ENCODE measurements at regions not wholly inside any gene's neighbourhood (a gene's known extent, or its start where the extent isn't known, plus 50 kb on each side); places are given as distances from the start of the nearest gene placed in this dataset.

DNA sequence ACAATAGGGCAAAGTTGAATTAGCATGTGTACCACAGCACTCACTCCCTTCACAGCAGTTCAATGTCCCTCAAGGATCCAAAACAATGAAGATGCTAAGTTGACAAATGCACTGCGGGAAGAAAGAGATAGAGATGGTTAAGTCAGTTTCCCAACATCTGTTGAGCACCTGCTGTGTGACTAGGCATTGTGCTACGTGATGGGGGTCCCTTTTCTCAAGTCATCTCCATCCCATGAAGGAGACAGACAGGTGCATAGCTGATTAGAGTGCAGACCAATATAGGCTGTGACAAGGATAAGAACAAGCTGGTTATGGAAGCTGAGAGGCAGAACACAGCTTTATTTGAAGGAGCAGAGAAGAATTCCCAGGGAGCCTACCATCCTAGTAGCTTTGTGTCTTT lies 114.2 kb downstream of the HAPSTR1 start:
- H3K36me3 ChIP-seq (ENCODE audit: control insufficient read depth, insufficient read depth, low read length): no peaks in the 10 kb centered on the region
- WGBS, 2 experiments: 40 to 45% methylated on average over 2 of the region's 2 CpGs
- no peak overlapping the region for H3K4me3 ChIP-seq (ENCODE audit: insufficient read depth, low read depth, low read length)
- no peaks in the 10 kb centered on the region for H3K27me3 ChIP-seq (ENCODE audit: control insufficient read depth, insufficient read depth, low read length, poor library complexity, severe bottlenecking)
- no peaks in the 10 kb centered on the region for H3K9me3 ChIP-seq (ENCODE audit: control insufficient read depth, low read length)
- H3K27ac ChIP-seq (ENCODE audit: insufficient read depth, low read depth, low read length, poor library complexity, severe bottlenecking): no peak overlapping the region
- H3K4me1 ChIP-seq (ENCODE audit: control insufficient read depth, insufficient read depth, low read length): no peaks in the 10 kb centered on the region

DNA sequence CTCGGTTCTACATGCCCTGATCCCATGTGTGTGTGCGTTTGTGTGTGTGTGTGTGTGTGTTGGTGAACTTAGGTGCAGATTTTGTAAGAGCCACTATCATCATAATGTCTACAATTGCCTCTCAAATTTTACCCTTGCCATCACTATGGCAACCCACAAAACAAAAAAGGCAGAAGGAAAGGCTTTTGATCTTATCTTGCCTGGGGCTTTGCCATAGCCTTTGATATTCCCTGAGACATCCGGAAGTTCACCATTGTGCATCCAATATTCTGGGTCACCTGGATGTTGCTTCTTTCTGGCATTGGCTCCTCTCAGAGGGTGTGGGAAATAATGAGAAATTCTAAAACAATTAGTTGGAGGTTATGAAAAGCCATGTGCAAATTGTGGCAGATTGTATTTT lies 114.7 kb downstream of the HAPSTR1 start:
- WGBS, 2 experiments: 79 to 98% methylated on average over 2 of the region's 3 CpGs
- Histone ChIP-seq H3K27me3 (ENCODE audit: control insufficient read depth, insufficient read depth, low read length, poor library complexity, severe bottlenecking) (no peaks in the 10 kb centered on the region), H3K4me3 (ENCODE audit: insufficient read depth, low read depth, low read length) (no peak overlapping the region), H3K27ac (ENCODE audit: insufficient read depth, low read depth, low read length, poor library complexity, severe bottlenecking) (no peak overlapping the region), H3K9me3 (ENCODE audit: control insufficient read depth, low read length) (no peaks in the 10 kb centered on the region), H3K36me3 (ENCODE audit: control insufficient read depth, insufficient read depth, low read length) (no peaks in the 10 kb centered on the region), H3K4me1 (ENCODE audit: control insufficient read depth, insufficient read depth, low read length) (no peaks in the 10 kb centered on the region)

DNA sequence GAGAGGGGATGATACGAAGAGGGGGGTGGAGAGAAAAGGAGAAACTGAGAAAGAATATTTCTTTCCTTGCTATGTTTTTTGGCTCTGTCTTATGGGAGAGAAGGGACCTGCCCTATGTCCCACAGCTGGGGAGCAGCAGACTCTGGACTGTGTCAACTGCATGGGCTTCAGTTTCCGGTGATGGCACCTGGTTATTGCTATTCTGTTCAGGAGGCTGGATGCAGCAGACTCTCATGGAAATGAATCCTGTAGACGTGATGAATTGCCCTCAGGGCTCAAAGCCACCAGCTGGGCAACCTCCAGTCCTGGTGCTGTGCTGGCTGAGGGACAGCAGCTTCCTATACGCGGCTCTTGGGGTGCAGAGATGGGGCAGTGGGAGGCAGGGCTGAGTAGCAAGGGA lies 121.2 kb downstream of the HAPSTR1 start:
- 81 to 84% methylated on average over 5 of the region's 5 CpGs for WGBS, 2 experiments
- H3K36me3 ChIP-seq (ENCODE audit: control insufficient read depth, insufficient read depth, low read length): no peaks in the 10 kb centered on the region
- no peaks in the 10 kb centered on the region for H3K9me3 ChIP-seq (ENCODE audit: control insufficient read depth, low read length)
- H3K4me1 ChIP-seq (ENCODE audit: control insufficient read depth, insufficient read depth, low read length): no peaks in the 10 kb centered on the region
- no peak overlapping the region for H3K4me3 ChIP-seq (ENCODE audit: insufficient read depth, low read depth, low read length)
- no peaks in the 10 kb centered on the region for H3K27me3 ChIP-seq (ENCODE audit: control insufficient read depth, insufficient read depth, low read length, poor library complexity, severe bottlenecking)
- H3K27ac ChIP-seq (ENCODE audit: insufficient read depth, low read depth, low read length, poor library complexity, severe bottlenecking): no peak overlapping the region

DNA sequence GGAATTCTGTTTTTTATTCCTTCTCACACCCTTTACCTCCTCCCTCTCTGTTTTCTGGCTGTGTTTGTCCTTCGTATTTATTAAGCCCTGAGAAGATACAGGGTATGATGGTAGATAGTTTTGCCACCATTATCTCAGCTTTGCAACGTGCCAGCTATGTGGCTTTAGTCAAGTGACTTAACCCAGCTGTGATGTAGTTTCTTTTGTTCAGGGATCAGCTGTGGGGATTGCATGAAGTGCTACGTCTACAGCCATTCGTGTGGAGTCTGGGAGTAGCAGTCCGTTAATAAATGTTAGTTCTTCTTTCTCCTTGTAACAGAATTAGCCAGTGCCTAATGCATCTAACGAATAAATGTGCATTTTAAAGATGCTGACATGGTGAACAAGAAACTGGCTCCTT lies 128.4 kb downstream of the HAPSTR1 start:
- WGBS, 2 experiments: 35 to 43% methylated on average over 6 of the region's 6 CpGs

DNA sequence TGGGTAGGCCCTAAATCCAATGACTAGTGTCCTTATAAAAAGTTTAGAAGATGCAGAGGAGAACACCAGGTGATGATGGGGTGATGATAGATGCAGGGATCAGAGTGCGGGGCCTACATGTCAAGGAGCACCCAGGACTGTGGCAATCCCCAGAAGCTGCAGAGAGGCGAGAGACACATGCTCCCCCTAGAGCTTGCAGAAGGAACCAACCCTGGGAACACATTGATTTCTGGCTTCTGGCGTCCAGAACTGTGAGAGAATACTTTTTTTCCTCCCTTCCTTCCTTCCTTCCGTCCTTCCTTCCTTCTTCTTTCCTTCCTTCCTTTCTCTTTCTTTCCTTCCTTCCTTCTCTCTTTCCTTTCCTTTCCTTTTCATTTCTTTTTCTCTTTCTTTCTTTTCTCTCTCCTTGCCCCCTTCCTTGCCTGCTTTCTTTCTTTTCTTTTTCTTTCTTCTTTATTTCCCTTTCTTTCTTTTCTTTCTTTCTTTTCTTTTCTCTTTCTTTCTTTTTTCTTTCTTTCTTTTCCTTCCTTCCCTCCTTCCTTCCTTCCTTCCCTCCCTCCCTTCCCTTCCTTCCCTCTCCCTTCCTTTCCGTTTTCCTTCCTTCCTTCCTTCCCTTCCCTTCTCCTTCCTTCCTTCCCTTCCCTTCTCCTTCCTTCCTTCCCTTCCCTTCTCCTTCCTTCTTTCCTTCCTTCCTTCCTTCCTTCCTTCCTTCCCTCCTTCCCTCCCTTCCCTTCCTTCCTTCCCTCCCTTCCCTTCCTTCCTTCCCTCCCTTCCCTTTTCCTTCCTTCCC lies 134.3 kb downstream of the HAPSTR1 start:
- H3K9me3 ChIP-seq (ENCODE audit: control insufficient read depth, low read length): no peaks in the 10 kb centered on the region
- H3K4me3 ChIP-seq (ENCODE audit: insufficient read depth, low read depth, low read length): no peak overlapping the region
- 44 to 49% methylated on average over 5 of the region's 5 CpGs for WGBS, 2 experiments
- no peak overlapping the region for H3K27ac ChIP-seq (ENCODE audit: insufficient read depth, low read depth, low read length, poor library complexity, severe bottlenecking)
- no peaks in the 10 kb centered on the region for H3K4me1 ChIP-seq (ENCODE audit: control insufficient read depth, insufficient read depth, low read length)
- H3K36me3 ChIP-seq (ENCODE audit: control insufficient read depth, insufficient read depth, low read length): no peaks in the 10 kb centered on the region
- no peaks in the 10 kb centered on the region for H3K27me3 ChIP-seq (ENCODE audit: control insufficient read depth, insufficient read depth, low read length, poor library complexity, severe bottlenecking)

More for the DNA sequence above, 128.4 kb downstream of the HAPSTR1 start:
- H3K27me3 ChIP-seq (ENCODE audit: control insufficient read depth, insufficient read depth, low read length, poor library complexity, severe bottlenecking): no peaks in the 10 kb centered on the region
- H3K27ac ChIP-seq (ENCODE audit: insufficient read depth, low read depth, low read length, poor library complexity, severe bottlenecking): peak overlapping the region; percentile 31
- H3K36me3 ChIP-seq (ENCODE audit: control insufficient read depth, insufficient read depth, low read length): no peaks in the 10 kb centered on the region
- H3K4me1 ChIP-seq (ENCODE audit: control insufficient read depth, insufficient read depth, low read length): peaks cover 12% of the 10 kb centered on the region
- H3K4me3 ChIP-seq (ENCODE audit: insufficient read depth, low read depth, low read length): no peak overlapping the region
- H3K9me3 ChIP-seq (ENCODE audit: control insufficient read depth, low read length): no peaks in the 10 kb centered on the region

DNA sequence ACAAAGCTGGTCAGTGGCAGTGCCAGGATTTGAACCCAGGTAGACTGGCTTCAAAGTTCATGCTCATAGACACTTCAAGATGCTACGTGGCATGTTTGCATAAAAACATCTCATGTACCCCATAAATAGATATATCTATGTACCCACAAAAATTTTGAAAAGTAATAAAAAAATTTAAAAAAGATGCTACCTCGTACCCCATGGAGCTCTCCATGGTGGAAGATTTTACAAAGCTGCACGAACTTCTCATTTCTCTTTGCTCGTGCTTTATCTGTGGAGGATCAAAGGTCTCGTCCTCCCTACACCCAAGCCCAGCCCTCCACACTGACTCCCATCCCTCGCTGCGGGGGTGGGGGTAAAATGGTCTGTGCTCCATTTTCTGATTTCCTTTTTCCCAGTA lies 135.5 kb downstream of the HAPSTR1 start:
- Histone ChIP-seq H3K27me3 (ENCODE audit: control insufficient read depth, insufficient read depth, low read length, poor library complexity, severe bottlenecking) (peaks cover 3% of the 10 kb centered on the region), H3K27ac (ENCODE audit: insufficient read depth, low read depth, low read length, poor library complexity, severe bottlenecking) (no peak overlapping the region), H3K4me1 (ENCODE audit: control insufficient read depth, insufficient read depth, low read length) (peaks cover under 1% of the 10 kb centered on the region), H3K4me3 (ENCODE audit: insufficient read depth, low read depth, low read length) (no peak overlapping the region), H3K9me3 (ENCODE audit: control insufficient read depth, low read length) (no peaks in the 10 kb centered on the region), H3K36me3 (ENCODE audit: control insufficient read depth, insufficient read depth, low read length) (no peaks in the 10 kb centered on the region)
- WGBS, 2 experiments: 88 to 89% methylated on average over 7 of the region's 7 CpGs

DNA sequence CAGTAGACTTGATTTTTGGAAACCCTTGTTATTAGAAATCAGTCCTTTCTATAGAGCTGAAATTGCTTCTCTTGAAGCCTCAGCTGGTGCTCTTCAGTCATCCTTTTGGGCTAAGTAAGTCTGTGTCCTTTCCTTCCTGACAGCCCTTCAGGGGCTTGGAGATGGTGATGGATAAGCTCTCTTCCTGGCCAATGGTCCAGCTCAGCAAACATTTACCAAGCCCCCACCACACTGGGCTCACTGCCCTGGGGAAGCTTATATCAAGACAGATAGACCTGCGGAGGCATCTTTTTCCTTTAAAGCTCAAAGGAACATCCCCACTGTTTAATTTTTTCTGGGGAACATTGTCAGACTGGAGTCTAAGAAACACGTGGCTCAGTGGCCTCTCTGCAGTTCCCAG lies 139.6 kb downstream of the HAPSTR1 start:
- WGBS, 2 experiments: 60 to 70% methylated on average over 2 of the region's 2 CpGs
- Histone ChIP-seq H3K4me1 (ENCODE audit: control insufficient read depth, insufficient read depth, low read length) (peaks cover 8% of the 10 kb centered on the region), H3K27me3 (ENCODE audit: control insufficient read depth, insufficient read depth, low read length, poor library complexity, severe bottlenecking) (peaks cover 3% of the 10 kb centered on the region), H3K4me3 (ENCODE audit: insufficient read depth, low read depth, low read length) (no peak overlapping the region), H3K27ac (ENCODE audit: insufficient read depth, low read depth, low read length, poor library complexity, severe bottlenecking) (no peak overlapping the region), H3K36me3 (ENCODE audit: control insufficient read depth, insufficient read depth, low read length) (no peaks in the 10 kb centered on the region), H3K9me3 (ENCODE audit: control insufficient read depth, low read length) (no peaks in the 10 kb centered on the region)

DNA sequence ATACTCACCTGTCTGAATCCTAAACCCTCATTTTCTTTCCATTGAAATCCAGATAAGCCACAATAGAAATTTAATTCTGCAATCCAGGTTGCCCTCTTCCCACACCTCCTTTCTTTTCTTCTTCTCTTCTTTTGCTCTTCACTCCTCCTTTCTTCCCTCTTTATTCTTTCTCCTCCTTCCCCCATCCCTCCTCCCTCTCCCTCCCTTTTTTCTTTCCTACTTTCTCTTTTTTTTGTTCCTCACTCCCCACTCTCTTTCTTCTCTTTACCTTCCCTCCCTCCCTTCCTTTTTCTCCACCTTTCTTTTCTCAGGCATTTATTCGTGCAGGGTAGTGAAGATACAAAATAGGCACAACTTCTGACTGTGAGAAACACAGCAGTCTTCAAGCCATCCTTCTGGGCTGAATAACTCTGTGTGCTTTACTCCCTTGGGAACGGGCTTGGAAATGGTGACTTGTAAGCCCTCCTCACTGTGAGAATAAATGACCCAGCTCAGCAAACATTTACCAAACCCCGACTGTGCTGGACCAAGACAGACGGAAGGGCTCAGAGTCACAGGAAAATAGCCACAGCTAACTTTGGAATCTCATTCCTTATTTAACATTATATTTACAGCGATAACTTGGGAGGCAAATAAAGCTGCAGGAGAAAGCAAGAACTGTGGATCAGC lies 140.8 kb downstream of the HAPSTR1 start:
- WGBS, 2 experiments: 18 to 22% methylated on average over 5 of the region's 5 CpGs
- H3K9me3 ChIP-seq (ENCODE audit: control insufficient read depth, low read length): no peaks in the 10 kb centered on the region
- peaks cover 3% of the 10 kb centered on the region for H3K27me3 ChIP-seq (ENCODE audit: control insufficient read depth, insufficient read depth, low read length, poor library complexity, severe bottlenecking)
- H3K36me3 ChIP-seq (ENCODE audit: control insufficient read depth, insufficient read depth, low read length): no peaks in the 10 kb centered on the region
- no peak overlapping the region for H3K27ac ChIP-seq (ENCODE audit: insufficient read depth, low read depth, low read length, poor library complexity, severe bottlenecking)
- H3K4me1 ChIP-seq (ENCODE audit: control insufficient read depth, insufficient read depth, low read length): peaks cover 8% of the 10 kb centered on the region
- no peak overlapping the region for H3K4me3 ChIP-seq (ENCODE audit: insufficient read depth, low read depth, low read length)

DNA sequence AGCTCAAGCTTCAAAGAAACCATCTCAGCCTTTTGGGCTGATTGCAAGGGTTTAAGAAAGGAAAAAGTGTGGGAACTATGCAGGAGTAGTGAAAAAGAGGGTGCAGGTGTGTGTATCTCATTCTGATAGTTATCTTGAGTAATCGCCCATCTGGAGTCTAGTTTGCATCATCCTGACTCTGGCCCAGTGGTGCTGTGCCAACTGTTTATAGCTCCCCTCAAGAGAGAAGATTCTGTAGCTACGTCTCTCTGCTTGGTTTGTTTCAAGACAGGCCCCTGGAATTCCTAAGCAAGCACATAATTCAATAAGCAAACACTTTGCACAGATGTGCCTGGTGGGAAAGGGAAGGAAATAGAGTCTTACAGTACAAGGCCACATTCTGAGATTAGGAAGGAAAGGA lies 144.4 kb downstream of the HAPSTR1 start:
- H3K27ac ChIP-seq (ENCODE audit: insufficient read depth, low read depth, low read length, poor library complexity, severe bottlenecking): no peak overlapping the region
- 88 to 94% methylated on average over 2 of the region's 2 CpGs for WGBS, 2 experiments
- H3K27me3 ChIP-seq (ENCODE audit: control insufficient read depth, insufficient read depth, low read length, poor library complexity, severe bottlenecking): peaks cover 3% of the 10 kb centered on the region
- no peaks in the 10 kb centered on the region for H3K36me3 ChIP-seq (ENCODE audit: control insufficient read depth, insufficient read depth, low read length)
- H3K9me3 ChIP-seq (ENCODE audit: control insufficient read depth, low read length): no peaks in the 10 kb centered on the region
- no peak overlapping the region for H3K4me3 ChIP-seq (ENCODE audit: insufficient read depth, low read depth, low read length)
- peaks cover 8% of the 10 kb centered on the region for H3K4me1 ChIP-seq (ENCODE audit: control insufficient read depth, insufficient read depth, low read length)

DNA sequence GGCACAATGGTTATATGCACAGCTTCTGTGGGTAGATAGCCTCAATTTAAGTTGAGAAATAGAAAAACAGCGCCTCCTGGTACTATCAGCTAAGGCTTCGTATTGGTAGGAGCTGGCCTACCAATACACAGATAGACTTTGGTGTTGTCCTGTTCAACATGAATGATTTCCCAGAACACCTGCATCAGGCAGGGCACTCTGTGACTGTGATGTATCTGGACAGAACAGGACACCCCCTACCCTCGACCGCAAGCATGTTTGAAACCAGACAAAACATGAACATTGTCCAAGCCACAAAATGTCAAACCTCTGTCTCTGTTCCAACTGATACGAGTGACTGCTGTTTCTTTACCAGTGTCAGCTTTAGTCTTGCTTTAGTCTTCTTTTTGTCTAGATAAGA lies 144.9 kb downstream of the HAPSTR1 start:
- Histone ChIP-seq H3K9me3 (ENCODE audit: control insufficient read depth, low read length) (no peaks in the 10 kb centered on the region), H3K4me1 (ENCODE audit: control insufficient read depth, insufficient read depth, low read length) (peaks cover 8% of the 10 kb centered on the region), H3K4me3 (ENCODE audit: insufficient read depth, low read depth, low read length) (no peak overlapping the region), H3K36me3 (ENCODE audit: control insufficient read depth, insufficient read depth, low read length) (no peaks in the 10 kb centered on the region), H3K27me3 (ENCODE audit: control insufficient read depth, insufficient read depth, low read length, poor library complexity, severe bottlenecking) (peaks cover 3% of the 10 kb centered on the region), H3K27ac (ENCODE audit: insufficient read depth, low read depth, low read length, poor library complexity, severe bottlenecking) (no peak overlapping the region)
- 94 to 95% methylated on average over 5 of the region's 5 CpGs for WGBS, 2 experiments

Data from ectodermal cell (in vitro differentiated cells).